ENCODE measurements at regions not wholly inside any gene's neighbourhood (a gene's known extent, or its start where the extent isn't known, plus 50 kb on each side); places are given as distances from the start of the nearest gene placed in this dataset.
A peak's percentile ranks its signal among the peaks of the same experiment; 100 is the strongest.

DNA sequence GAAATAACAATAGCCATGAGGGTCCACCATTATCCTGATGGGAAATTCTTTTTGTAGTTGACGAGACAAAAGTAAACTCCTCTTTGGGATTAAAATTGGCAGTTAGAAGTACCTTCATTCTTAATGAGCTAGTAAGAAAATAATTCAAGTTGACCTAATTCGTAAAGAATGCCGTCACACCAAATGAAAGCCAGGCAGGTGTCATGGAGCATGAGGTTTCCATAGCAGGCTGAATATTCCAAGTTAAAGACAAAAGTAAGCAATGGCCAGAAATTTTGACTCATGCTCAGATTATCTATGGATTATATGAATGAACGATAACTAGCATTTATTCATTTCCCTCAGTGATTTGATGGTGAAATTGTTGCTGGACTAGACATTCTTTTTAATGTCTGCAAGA lies 192.2 kb upstream of the FAT1 start:
- Histone ChIP-seq H3K27ac (ENCODE audit: low read depth in 2 of 2, low read length in 2 of 2) (no peak overlapping the region), H3K9ac (ENCODE audit: low read length in 3 of 3) (no peak overlapping the region), H3K27me3 (ENCODE audit: control insufficient read depth, insufficient read depth, low read length) (no peaks in the 10 kb centered on the region), H3K9me3 (ENCODE audit: control insufficient read depth in 2 of 3, insufficient read depth in 1 of 3, low read length in 3 of 3) (no peaks in the 10 kb centered on the region), H3K4me1 (ENCODE audit: control insufficient read depth in 2 of 3, insufficient read depth in 2 of 3, low read depth in 1 of 3, low read length in 3 of 3) (no peaks in the 10 kb centered on the region), H3K4me3 (ENCODE audit: low read length in 3 of 3) (no peak overlapping the region), H3K36me3 (ENCODE audit: control insufficient read depth in 2 of 3, insufficient read depth in 3 of 3, low read length in 3 of 3) (no peaks in the 10 kb centered on the region)
- no peak for DNase-seq
- no peak for FAIRE-seq
- intact Hi-C loops (cut with DNase I), result no loop called here
- TF ChIP-seq, protein P1, sequence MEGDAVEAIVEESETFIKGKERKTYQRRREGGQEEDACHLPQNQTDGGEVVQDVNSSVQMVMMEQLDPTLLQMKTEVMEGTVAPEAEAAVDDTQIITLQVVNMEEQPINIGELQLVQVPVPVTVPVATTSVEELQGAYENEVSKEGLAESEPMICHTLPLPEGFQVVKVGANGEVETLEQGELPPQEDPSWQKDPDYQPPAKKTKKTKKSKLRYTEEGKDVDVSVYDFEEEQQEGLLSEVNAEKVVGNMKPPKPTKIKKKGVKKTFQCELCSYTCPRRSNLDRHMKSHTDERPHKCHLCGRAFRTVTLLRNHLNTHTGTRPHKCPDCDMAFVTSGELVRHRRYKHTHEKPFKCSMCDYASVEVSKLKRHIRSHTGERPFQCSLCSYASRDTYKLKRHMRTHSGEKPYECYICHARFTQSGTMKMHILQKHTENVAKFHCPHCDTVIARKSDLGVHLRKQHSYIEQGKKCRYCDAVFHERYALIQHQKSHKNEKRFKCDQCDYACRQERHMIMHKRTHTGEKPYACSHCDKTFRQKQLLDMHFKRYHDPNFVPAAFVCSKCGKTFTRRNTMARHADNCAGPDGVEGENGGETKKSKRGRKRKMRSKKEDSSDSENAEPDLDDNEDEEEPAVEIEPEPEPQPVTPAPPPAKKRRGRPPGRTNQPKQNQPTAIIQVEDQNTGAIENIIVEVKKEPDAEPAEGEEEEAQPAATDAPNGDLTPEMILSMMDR (IDR thresholded peaks at IDR 0.05; ENCODE audit: borderline replicate concordance, extremely low read depth, insufficient read depth), result no peak

DNA sequence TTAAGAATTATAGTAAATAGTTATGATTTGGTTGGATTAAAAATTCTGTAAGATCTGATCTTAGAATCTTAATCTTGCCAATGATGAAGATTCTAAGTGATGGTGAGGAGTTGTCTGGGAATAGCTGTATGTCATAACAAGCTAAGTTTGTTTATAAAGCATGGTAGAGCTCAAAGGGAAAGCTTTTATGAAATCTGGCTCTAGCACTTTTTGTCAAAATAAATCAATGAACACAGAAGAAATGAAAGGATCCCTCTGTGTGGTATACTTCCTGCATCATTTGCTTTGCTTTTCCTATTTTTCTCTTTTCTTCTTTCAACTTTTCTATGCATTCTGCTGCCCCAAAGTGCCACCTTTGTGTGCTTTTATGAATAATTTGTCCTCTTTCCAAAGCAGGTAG lies 193.5 kb upstream of the FAT1 start:
- no peak for DNase-seq
- FAIRE-seq, result no peak

DNA sequence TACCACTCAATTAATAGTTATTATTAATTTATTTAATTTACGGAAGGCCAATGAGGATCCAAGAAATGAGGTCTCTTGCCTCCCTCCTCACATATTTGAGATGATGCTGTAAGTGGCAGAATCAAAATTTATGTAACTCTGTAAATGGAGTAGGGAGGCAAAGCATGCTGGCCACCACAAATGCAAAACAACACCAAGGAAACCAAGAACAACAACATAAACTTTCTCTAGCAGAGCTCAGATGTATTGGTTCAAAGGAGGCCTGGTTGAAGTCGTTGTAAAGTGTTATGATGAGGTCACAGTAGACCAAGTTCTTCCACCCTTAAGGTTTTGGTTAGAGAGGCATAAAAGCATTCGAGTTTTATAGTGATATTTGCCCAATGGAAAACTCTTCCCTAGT lies 194.8 kb upstream of the FAT1 start:
- FAIRE-seq (no peak), DNase-seq (peak in 2 of 5 donors; percentile 63 to 70)
- Histone ChIP-seq H3K9me3 (ENCODE audit: control insufficient read depth in 2 of 3, insufficient read depth in 1 of 3, low read length in 3 of 3) (no peaks in the 10 kb centered on the region), H3K4me3 (ENCODE audit: low read length in 3 of 3) (no peak overlapping the region), H3K27ac (ENCODE audit: low read depth in 2 of 2, low read length in 2 of 2) (no peak overlapping the region), H3K27me3 (ENCODE audit: control insufficient read depth, insufficient read depth, low read length) (no peaks in the 10 kb centered on the region), H3K36me3 (ENCODE audit: control insufficient read depth in 2 of 3, insufficient read depth in 3 of 3, low read length in 3 of 3) (no peaks in the 10 kb centered on the region), H3K9ac (ENCODE audit: low read length in 3 of 3) (no peak overlapping the region), H3K4me1 (ENCODE audit: control insufficient read depth in 2 of 3, insufficient read depth in 2 of 3, low read depth in 1 of 3, low read length in 3 of 3) (no peaks in the 10 kb centered on the region)
- TF ChIP-seq, protein P1 (IDR thresholded peaks at IDR 0.05; ENCODE audit: borderline replicate concordance, extremely low read depth, insufficient read depth), result no peak
- intact Hi-C loops (cut with DNase I), result no loop called here

More for the DNA sequence above, 193.5 kb upstream of the FAT1 start:
- H3K27ac ChIP-seq (ENCODE audit: low read depth in 2 of 2, low read length in 2 of 2), result no peak overlapping the region
- H3K4me3 ChIP-seq (ENCODE audit: low read length in 3 of 3), result no peak overlapping the region
- H3K9ac ChIP-seq (ENCODE audit: low read length in 3 of 3), result no peak overlapping the region
- no peaks in the 10 kb centered on the region for H3K4me1 ChIP-seq (ENCODE audit: control insufficient read depth in 2 of 3, insufficient read depth in 2 of 3, low read depth in 1 of 3, low read length in 3 of 3)
- intact Hi-C loops (cut with DNase I), result no loop called here
- H3K9me3 ChIP-seq (ENCODE audit: control insufficient read depth in 2 of 3, insufficient read depth in 1 of 3, low read length in 3 of 3), result no peaks in the 10 kb centered on the region
- TF ChIP-seq, protein P1 (IDR thresholded peaks at IDR 0.05; ENCODE audit: borderline replicate concordance, extremely low read depth, insufficient read depth), result no peak
- H3K27me3 ChIP-seq (ENCODE audit: control insufficient read depth, insufficient read depth, low read length), result no peaks in the 10 kb centered on the region
- H3K36me3 ChIP-seq (ENCODE audit: control insufficient read depth in 2 of 3, insufficient read depth in 3 of 3, low read length in 3 of 3), result no peaks in the 10 kb centered on the region

DNA sequence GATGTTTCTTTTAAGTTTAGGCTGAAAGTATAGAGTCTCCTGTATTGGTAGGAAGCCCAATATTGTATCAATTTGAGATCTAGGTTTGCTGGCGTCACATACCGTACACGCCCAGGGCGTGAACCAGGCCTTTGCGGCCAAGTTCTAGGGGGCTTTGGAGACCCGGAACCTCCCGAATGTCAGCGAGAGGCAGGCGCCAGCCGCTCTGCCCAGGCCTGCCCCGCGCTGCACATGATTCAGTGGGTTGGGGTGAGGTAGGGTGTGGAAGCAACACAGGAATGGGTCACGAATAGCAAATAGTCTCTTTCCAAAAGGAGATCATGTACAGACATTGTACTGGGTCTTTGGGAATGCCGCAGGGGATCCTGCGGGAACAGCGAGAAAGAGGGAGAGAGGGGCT lies 195.7 kb upstream of the FAT1 start:
- H3K9me3 ChIP-seq (ENCODE audit: control insufficient read depth in 2 of 3, insufficient read depth in 1 of 3, low read length in 3 of 3), result no peaks in the 10 kb centered on the region
- H3K9ac ChIP-seq (ENCODE audit: low read length in 3 of 3), result no peak overlapping the region
- no peaks in the 10 kb centered on the region for H3K27me3 ChIP-seq (ENCODE audit: control insufficient read depth, insufficient read depth, low read length)
- FAIRE-seq (no peak), DNase-seq (no peak)
- no peak overlapping the region for H3K4me3 ChIP-seq (ENCODE audit: low read length in 3 of 3)
- TF ChIP-seq, protein P1 (IDR thresholded peaks at IDR 0.05; ENCODE audit: borderline replicate concordance, extremely low read depth, insufficient read depth), result no peak
- H3K27ac ChIP-seq (ENCODE audit: low read depth in 2 of 2, low read length in 2 of 2), result no peak overlapping the region
- H3K4me1 ChIP-seq (ENCODE audit: control insufficient read depth in 2 of 3, insufficient read depth in 2 of 3, low read depth in 1 of 3, low read length in 3 of 3), result no peaks in the 10 kb centered on the region
- intact Hi-C loops (cut with DNase I), result no loop called here
- no peaks in the 10 kb centered on the region for H3K36me3 ChIP-seq (ENCODE audit: control insufficient read depth in 2 of 3, insufficient read depth in 3 of 3, low read length in 3 of 3)

Measured in kidney (tissue), 13 donors.